Osteoblast (primary cell): ENCODE measurements at regions not wholly inside any gene's neighbourhood (a gene's known extent, or its start where the extent isn't known, plus 50 kb on each side); places are given as distances from the start of the nearest gene placed in this dataset.

Source experiments
- DNase-seq: peaks from one replicate; pipeline ENCODE4 v3.0.0; 2011; ENCODE audit warnings: low spot score, mixed read lengths; ENCODE audit not compliant: insufficient read length; ENCODE audit errors: missing footprints
- H2AFZ ChIP-seq: 2 replicates; pipeline ENCODE4 v1.6.0; 2011; ENCODE audit warnings: mild to moderate bottlenecking, low read length
- H3K27ac ChIP-seq: 2 replicates; pipeline ENCODE4 v1.5.1; 2011; ENCODE audit warnings: mild to moderate bottlenecking, low read depth, low read length, moderate library complexity
- H3K27me3 ChIP-seq: 2 replicates; pipeline ENCODE4 v1.6.0; 2012; ENCODE audit warnings: mild to moderate bottlenecking, control low read depth, inconsistent platforms, low read length, moderate library complexity; ENCODE audit not compliant: insufficient read depth
- H3K36me3 ChIP-seq: 2 replicates; pipeline ENCODE4 v1.5.1; 2011; ENCODE audit warnings: mild to moderate bottlenecking, low read length, control low read depth, moderate library complexity; ENCODE audit not compliant: insufficient read depth
- H3K4me1 ChIP-seq: 2 replicates; pipeline ENCODE4 v1.5.1; 2011; ENCODE audit warnings: mild to moderate bottlenecking, low read length, control low read depth, moderate library complexity; ENCODE audit not compliant: insufficient read depth
- H3K4me2 ChIP-seq: 2 replicates; pipeline ENCODE4 v1.6.0; 2011; ENCODE audit warnings: mild to moderate bottlenecking, low read length; ENCODE audit not compliant: insufficient read depth
- H3K4me3 ChIP-seq: fragments of 200-600 bp; sonication (generic); 3 replicates; pipeline ENCODE4 v1.5.1; 2012; ENCODE audit warnings: mild to moderate bottlenecking, low read length, inconsistent platforms; ENCODE audit not compliant: insufficient read depth
- H3K79me2 ChIP-seq: 2 replicates; pipeline ENCODE4 v1.6.0; 2012; ENCODE audit warnings: mild to moderate bottlenecking, low read length, control low read depth, inconsistent platforms; ENCODE audit not compliant: insufficient read depth
- H3K9me3 ChIP-seq: 2 replicates; pipeline ENCODE4 v1.5.1; 2011; ENCODE audit warnings: low read depth, low read length, control low read depth
- H4K20me1 ChIP-seq: 2 replicates; pipeline ENCODE4 v1.6.0; 2012; ENCODE audit warnings: mild to moderate bottlenecking, low read length, control low read depth; ENCODE audit not compliant: insufficient read depth
- TF ChIP-seq, protein P1 (sequence below): IDR thresholded peaks from 2 replicates; pipeline ENCODE4 v1.5.1; 2011; ENCODE audit warnings: mild to moderate bottlenecking, low read depth, low read length, moderate library complexity; ENCODE audit errors: extremely low read depth

DNA sequence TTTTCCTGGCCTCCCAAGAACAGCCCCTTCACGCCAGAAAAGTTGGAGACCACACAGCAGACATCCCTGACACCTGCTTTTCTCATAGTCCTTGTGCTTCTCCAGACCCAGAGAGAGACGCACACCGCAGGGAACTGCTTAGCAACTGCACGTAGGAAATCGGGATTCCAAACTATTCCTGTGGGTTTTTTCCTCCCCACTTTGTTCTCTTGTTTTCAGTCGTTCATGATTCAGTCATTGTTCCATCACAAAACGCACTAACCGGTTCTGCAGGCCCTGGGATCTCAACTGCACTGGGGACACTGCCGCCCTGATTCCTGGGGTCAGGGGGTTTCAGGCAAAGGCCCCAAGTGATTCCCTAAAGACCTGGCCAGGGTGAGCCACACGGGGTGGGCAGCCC lies 588.0 kb upstream of the KLF4 start:
- TF ChIP-seq, protein P1, sequence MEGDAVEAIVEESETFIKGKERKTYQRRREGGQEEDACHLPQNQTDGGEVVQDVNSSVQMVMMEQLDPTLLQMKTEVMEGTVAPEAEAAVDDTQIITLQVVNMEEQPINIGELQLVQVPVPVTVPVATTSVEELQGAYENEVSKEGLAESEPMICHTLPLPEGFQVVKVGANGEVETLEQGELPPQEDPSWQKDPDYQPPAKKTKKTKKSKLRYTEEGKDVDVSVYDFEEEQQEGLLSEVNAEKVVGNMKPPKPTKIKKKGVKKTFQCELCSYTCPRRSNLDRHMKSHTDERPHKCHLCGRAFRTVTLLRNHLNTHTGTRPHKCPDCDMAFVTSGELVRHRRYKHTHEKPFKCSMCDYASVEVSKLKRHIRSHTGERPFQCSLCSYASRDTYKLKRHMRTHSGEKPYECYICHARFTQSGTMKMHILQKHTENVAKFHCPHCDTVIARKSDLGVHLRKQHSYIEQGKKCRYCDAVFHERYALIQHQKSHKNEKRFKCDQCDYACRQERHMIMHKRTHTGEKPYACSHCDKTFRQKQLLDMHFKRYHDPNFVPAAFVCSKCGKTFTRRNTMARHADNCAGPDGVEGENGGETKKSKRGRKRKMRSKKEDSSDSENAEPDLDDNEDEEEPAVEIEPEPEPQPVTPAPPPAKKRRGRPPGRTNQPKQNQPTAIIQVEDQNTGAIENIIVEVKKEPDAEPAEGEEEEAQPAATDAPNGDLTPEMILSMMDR = no peak
- Histone ChIP-seq H3K4me1 (no peaks in the 10 kb centered on the region), H3K36me3 (no peaks in the 10 kb centered on the region), H3K4me2 (no peak overlapping the region), H3K79me2 (no peaks in the 10 kb centered on the region), H3K9me3 (no peaks in the 10 kb centered on the region), H3K4me3 (no peak overlapping the region), H2AFZ (no peak overlapping the region), H4K20me1 (no peaks in the 10 kb centered on the region), H3K27me3 (peaks cover 3% of the 10 kb centered on the region), H3K27ac (no peak overlapping the region)
- no peak for DNase-seq

DNA sequence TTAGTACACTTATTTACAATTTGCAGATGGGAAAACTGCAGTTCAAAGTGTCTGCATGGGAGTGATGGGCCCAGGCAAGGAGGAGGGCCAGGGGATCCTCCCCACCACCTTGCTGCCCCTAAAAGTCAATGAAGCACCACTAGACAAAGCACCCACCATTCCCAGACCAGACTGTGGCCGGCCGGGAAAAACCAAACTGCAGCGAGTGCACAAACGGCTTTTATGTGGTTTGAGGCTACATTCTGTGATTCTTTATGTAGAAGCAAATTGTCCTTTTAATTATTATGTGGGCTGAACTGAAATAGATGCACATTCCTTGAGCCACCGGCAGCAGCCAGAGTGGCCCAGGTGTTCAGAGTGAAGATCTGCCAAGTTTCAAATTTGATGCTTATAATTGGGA lies 585.3 kb upstream of the KLF4 start:
- TF ChIP-seq, protein P1 = no peak
- no peak for DNase-seq
- Histone ChIP-seq H4K20me1 (no peaks in the 10 kb centered on the region), H3K79me2 (no peaks in the 10 kb centered on the region), H3K4me2 (no peak overlapping the region), H3K4me1 (no peaks in the 10 kb centered on the region), H3K27ac (no peak overlapping the region), H3K9me3 (no peaks in the 10 kb centered on the region), H3K36me3 (no peaks in the 10 kb centered on the region), H3K27me3 (peaks cover 6% of the 10 kb centered on the region), H3K4me3 (no peak overlapping the region), H2AFZ (no peak overlapping the region)

DNA sequence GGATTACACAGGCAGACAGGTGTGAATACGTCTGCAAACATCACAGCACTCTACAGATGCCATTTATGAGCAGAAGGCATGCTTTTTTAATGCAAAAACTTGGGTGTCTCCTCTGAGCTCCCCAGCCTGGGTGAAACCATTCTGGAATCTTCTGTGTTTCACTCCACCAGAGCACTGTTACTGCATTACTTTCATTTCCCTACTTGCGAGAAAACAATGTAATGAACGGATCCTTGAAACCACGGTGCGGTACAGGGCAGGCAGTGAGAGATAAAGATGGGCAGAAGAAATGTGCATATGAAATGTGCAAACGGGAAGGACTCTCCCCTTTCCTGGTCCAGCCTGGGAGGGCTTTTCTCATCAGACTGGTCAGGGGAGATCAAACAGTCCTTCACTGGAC lies 584.3 kb upstream of the KLF4 start:
- no peak for DNase-seq
- Histone ChIP-seq H3K4me3 (no peak overlapping the region), H3K4me2 (no peak overlapping the region), H3K9me3 (no peaks in the 10 kb centered on the region), H3K36me3 (no peaks in the 10 kb centered on the region), H3K79me2 (no peaks in the 10 kb centered on the region), H3K27ac (no peak overlapping the region), H4K20me1 (no peaks in the 10 kb centered on the region), H3K4me1 (no peaks in the 10 kb centered on the region), H2AFZ (no peak overlapping the region), H3K27me3 (peaks cover 6% of the 10 kb centered on the region)
- TF ChIP-seq, protein P1 = no peak

DNA sequence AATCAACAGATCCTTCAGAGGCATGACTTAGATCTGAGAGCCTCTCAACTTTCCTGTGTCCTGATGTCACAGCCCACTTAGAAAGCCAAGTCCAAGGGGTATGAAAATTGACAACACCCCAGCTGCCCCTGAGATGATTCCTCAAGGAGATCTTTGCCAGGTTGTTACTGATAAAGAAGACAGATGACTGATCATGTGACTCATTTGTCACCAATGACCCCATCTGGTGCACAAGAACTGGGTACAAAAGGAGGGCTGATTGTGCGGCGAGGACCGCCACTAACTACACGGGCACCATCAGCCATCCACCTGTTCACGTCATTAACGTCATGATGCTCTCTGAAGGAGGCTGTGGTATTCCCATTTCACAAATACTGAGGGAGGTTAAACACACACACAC lies 583.2 kb upstream of the KLF4 start:
- no peaks in the 10 kb centered on the region for H3K36me3 ChIP-seq
- no peak overlapping the region for H3K4me2 ChIP-seq
- no peak for DNase-seq
- peaks cover 6% of the 10 kb centered on the region for H3K27me3 ChIP-seq
- no peaks in the 10 kb centered on the region for H3K4me1 ChIP-seq
- no peak overlapping the region for H3K27ac ChIP-seq
- H3K4me3 ChIP-seq = no peak overlapping the region
- no peaks in the 10 kb centered on the region for H3K9me3 ChIP-seq
- no peak overlapping the region for H2AFZ ChIP-seq
- H3K79me2 ChIP-seq = no peaks in the 10 kb centered on the region
- H4K20me1 ChIP-seq = no peaks in the 10 kb centered on the region
- TF ChIP-seq, protein P1 = no peak
